OCI-LY1 (cell line): ENCODE measurements at regions not wholly inside any gene's neighbourhood (a gene's known extent, or its start where the extent isn't known, plus 50 kb on each side); places are given as distances from the start of the nearest gene placed in this dataset.

Experiments
- CTCF ChIP-seq: fragments of 200-600 bp; sonication (generic), shearing (Covaris generic); IDR thresholded peaks from 2 replicates; pipeline ENCODE4 v1.5.1; 2017; ENCODE audit warnings: mild to moderate bottlenecking, antibody characterized with exemption, low read length, moderate library complexity, mixed read lengths
- EZH2 ChIP-seq: fragments of 200-600 bp; sonication (generic), shearing (Covaris generic); IDR thresholded peaks from 2 replicates; pipeline ENCODE4 v1.8.0; 2017; ENCODE audit warnings: borderline replicate concordance, mixed run types, mild to moderate bottlenecking, antibody characterized with exemption, low read length, moderate library complexity, mixed read lengths

GRCh38 chr2:238695538-238695937, 152.3 kb upstream of the TWIST2 start:
- TF ChIP-seq CTCF (no peak), EZH2 (no peak)
